ENCODE measurements at regions not wholly inside any gene's neighbourhood (a gene's known extent, or its start where the extent isn't known, plus 50 kb on each side); places are given as distances from the start of the nearest gene placed in this dataset.

DNA sequence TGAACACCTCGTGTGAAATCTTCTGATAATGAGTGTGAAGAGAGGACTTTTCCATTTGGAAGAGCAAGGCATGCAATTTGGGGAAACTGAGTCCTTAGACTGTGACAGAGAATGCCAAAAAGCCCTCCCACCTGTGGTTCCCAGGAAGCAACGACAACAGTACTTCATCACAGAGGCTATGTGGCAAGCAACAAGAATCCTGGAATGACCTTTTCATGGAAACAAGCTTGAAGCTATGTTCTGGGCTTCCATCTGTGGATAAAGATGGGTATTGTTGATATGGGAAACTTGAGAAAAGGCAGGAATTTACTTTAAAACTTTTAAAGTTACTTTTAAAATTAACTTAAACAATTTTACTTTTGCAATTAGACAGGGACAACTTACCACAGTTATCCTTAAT is 131.2 kb upstream of the ANKH start:
- Histone ChIP-seq H3K4me2 (ENCODE audit: insufficient read depth, low read length) (no peak overlapping the region), H3K36me3 (ENCODE audit: control insufficient read depth in 2 of 2, extremely low read depth in 1 of 2, insufficient read depth in 2 of 2, low read length in 2 of 2) (no peaks in the 10 kb centered on the region), H4K20me1 (replicated peaks; ENCODE audit: control insufficient read depth, extremely low read depth, insufficient read depth, low read length) (no peaks in the 10 kb centered on the region), H3K79me2 (ENCODE audit: control insufficient read depth, insufficient read depth, low read length) (no peaks in the 10 kb centered on the region), H3K27me3 (ENCODE audit: control insufficient read depth in 2 of 2, insufficient read depth in 2 of 2, low read length in 2 of 2) (peaks cover 27 to 46% of the 10 kb centered on the region in 2 experiments), H3K4me1 (ENCODE audit: control insufficient read depth, extremely low read depth, insufficient read depth, low read length) (peaks cover under 1% of the 10 kb centered on the region), H3K9me3 (replicated peaks; ENCODE audit: control insufficient read depth, insufficient read depth, low read length) (no peaks in the 10 kb centered on the region), H3K4me3 (replicated peaks in 1 of 3; ENCODE audit: insufficient read depth in 1 of 3, low read depth in 1 of 3, low read length in 3 of 3) (no peak overlapping the region), H3K27ac (ENCODE audit: insufficient read depth, low read depth, low read length) (no peak overlapping the region), H3K9ac (replicated peaks; ENCODE audit: extremely low read depth, insufficient read depth, low read length) (no peak overlapping the region), H2AFZ (ENCODE audit: low read depth, low read length) (no peak overlapping the region), H3K9me1 (replicated peaks; ENCODE audit: control insufficient read depth, extremely low read depth, insufficient read depth, low read length) (no peaks in the 10 kb centered on the region)
- intact Hi-C loops (cut with micrococcal nuclease) (loop anchor here (1.0 to 2.0 kb wide), 3 partner anchors 56 to 317 kb away; no protein-coding TSS in a partner anchor), dilution Hi-C loops (cut with MboI; ENCODE audit: extremely low pct_ligation_motif_present, low sequenced_read_pairs) (loop anchor here (25.0 kb wide), 1 partner anchor 265 kb away; no protein-coding TSS in a partner anchor)
- ChIA-PET POLR2A (no interaction called here), CTCF (interaction anchor here (0.6 to 3.6 kb wide), 34 partner anchors 9 to 1001 kb away, joined by 3 to 168 read pairs (median 5); partner anchors contain the start of gene ANKH)
- FAIRE-seq (no peak), DNase-seq (ENCODE audit: low read depth, low spot score) (no peak)
- no TSS peak for BruUV-seq (replicated peaks)
- no peak for TF ChIP-seq MYC (IDR thresholded peaks at IDR 0.05; ENCODE audit: low read depth, low read length)
- no peak for TF ChIP-seq POLR2A (IDR thresholded peaks at IDR 0.05; ENCODE audit: low read depth, low read length)
- TF ChIP-seq EZH2 (IDR thresholded peaks at IDR 0.05; ENCODE audit: borderline replicate concordance, low read depth, low read length, severe bottlenecking), result no peak
- no peak for TF ChIP-seq FOS (IDR thresholded peaks at IDR 0.05; ENCODE audit: borderline replicate concordance, insufficient read depth, low read length)
- TF ChIP-seq JUN (IDR thresholded peaks at IDR 0.05; ENCODE audit: borderline replicate concordance, insufficient read depth, insufficient read length, low read depth), result no peak
- no peak for TF ChIP-seq GATA2 (IDR thresholded peaks at IDR 0.05; ENCODE audit: insufficient read depth, insufficient read length, low read depth, low read length)
- TF ChIP-seq, protein P1, sequence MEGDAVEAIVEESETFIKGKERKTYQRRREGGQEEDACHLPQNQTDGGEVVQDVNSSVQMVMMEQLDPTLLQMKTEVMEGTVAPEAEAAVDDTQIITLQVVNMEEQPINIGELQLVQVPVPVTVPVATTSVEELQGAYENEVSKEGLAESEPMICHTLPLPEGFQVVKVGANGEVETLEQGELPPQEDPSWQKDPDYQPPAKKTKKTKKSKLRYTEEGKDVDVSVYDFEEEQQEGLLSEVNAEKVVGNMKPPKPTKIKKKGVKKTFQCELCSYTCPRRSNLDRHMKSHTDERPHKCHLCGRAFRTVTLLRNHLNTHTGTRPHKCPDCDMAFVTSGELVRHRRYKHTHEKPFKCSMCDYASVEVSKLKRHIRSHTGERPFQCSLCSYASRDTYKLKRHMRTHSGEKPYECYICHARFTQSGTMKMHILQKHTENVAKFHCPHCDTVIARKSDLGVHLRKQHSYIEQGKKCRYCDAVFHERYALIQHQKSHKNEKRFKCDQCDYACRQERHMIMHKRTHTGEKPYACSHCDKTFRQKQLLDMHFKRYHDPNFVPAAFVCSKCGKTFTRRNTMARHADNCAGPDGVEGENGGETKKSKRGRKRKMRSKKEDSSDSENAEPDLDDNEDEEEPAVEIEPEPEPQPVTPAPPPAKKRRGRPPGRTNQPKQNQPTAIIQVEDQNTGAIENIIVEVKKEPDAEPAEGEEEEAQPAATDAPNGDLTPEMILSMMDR (IDR thresholded peaks at IDR 0.05; ENCODE audit: extremely low read depth in 1 of 2, insufficient read depth in 1 of 2, low read depth in 1 of 2, low read length in 2 of 2), result no peak
- TF ChIP-seq POLR2AphosphoS5 (IDR thresholded peaks at IDR 0.05; ENCODE audit: insufficient read depth, low read depth, low read length), result no peak

All from endothelial cell of umbilical vein (primary cell).